ENCODE measurements at regions not wholly inside any gene's neighbourhood (a gene's known extent, or its start where the extent isn't known, plus 50 kb on each side); places are given as distances from the start of the nearest gene placed in this dataset.

- TF ChIP-seq EZH2 (IDR thresholded peaks at IDR 0.05) (no peak), POLR2A (IDR thresholded peaks at IDR 0.05; ENCODE audit: borderline replicate concordance, extremely low read depth, insufficient read depth, insufficient read length) (no peak), RAD21 (IDR thresholded peaks at IDR 0.05; ENCODE audit: low read depth) (no peak), ATF3 (IDR thresholded peaks at IDR 0.05) (no peak), JUND (IDR thresholded peaks at IDR 0.05) (no peak), ZNF274 (IDR thresholded peaks at IDR 0.05; ENCODE audit: low read depth, low read length) (no peak), EZH2phosphoT487 (IDR thresholded peaks at IDR 0.05; ENCODE audit: borderline replicate concordance) (no peak), ZFX (IDR thresholded peaks at IDR 0.05) (no peak), SIN3A (IDR thresholded peaks at IDR 0.05; ENCODE audit: low read depth) (no peak), TCF7L2 (IDR thresholded peaks at IDR 0.05; ENCODE audit: borderline replicate concordance, extremely low read depth, insufficient read depth, insufficient read length) (no peak), POLR2AphosphoS5 (IDR thresholded peaks at IDR 0.05; ENCODE audit: low read depth, low read length) (no peak), SP1 (IDR thresholded peaks at IDR 0.05; ENCODE audit: low read depth) (no peak)
- TF ChIP-seq, protein P1, sequence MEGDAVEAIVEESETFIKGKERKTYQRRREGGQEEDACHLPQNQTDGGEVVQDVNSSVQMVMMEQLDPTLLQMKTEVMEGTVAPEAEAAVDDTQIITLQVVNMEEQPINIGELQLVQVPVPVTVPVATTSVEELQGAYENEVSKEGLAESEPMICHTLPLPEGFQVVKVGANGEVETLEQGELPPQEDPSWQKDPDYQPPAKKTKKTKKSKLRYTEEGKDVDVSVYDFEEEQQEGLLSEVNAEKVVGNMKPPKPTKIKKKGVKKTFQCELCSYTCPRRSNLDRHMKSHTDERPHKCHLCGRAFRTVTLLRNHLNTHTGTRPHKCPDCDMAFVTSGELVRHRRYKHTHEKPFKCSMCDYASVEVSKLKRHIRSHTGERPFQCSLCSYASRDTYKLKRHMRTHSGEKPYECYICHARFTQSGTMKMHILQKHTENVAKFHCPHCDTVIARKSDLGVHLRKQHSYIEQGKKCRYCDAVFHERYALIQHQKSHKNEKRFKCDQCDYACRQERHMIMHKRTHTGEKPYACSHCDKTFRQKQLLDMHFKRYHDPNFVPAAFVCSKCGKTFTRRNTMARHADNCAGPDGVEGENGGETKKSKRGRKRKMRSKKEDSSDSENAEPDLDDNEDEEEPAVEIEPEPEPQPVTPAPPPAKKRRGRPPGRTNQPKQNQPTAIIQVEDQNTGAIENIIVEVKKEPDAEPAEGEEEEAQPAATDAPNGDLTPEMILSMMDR (IDR thresholded peaks at IDR 0.05 in 2 of 3, conservative IDR thresholded peaks at IDR 0.05 in 1 of 3; ENCODE audit: borderline replicate concordance in 1 of 3, insufficient read depth in 1 of 3, low read depth in 2 of 3, low read length in 2 of 3): no peak
Measured at GRCh38 chr15:47529241-47529640, 188.1 kb upstream of the SEMA6D start.

All from HCT116 (cell line).